ENCODE measurements at regions not wholly inside any gene's neighbourhood (a gene's known extent, or its start where the extent isn't known, plus 50 kb on each side); places are given as distances from the start of the nearest gene placed in this dataset.

- peak; percentile 2 for DNase-seq (ENCODE audit: low read depth)
Observed at GRCh38 chr4:34851411-34851810, 1392.9 kb downstream of the ARAP2 start.

GRCh38 chr4:34854451-34854850 is 1389.9 kb downstream of the ARAP2 start:
- DNase-seq (ENCODE audit: low read depth): no peak

GRCh38 chr4:34861666-34862065 is 1382.6 kb downstream of the ARAP2 start:
- peak; percentile 35 for DNase-seq (ENCODE audit: low read depth)

GRCh38 chr4:34878961-34879360 is 1365.4 kb downstream of the ARAP2 start:
- DNase-seq (ENCODE audit: low read depth): no peak

GRCh38 chr4:34880246-34880645 is 1364.1 kb downstream of the ARAP2 start:
- no peak for DNase-seq (ENCODE audit: low read depth)

- DNase-seq (ENCODE audit: low read depth): no peak
Observed at GRCh38 chr4:34891892-34892291, 1352.4 kb downstream of the ARAP2 start.

GRCh38 chr4:34893382-34893781 is 1350.9 kb downstream of the ARAP2 start:
- DNase-seq (ENCODE audit: low read depth): no peak

GRCh38 chr4:34920032-34920431 is 1324.3 kb downstream of the ARAP2 start:
- no peak for DNase-seq (ENCODE audit: low read depth)

- DNase-seq (ENCODE audit: low read depth): no peak
Observed at GRCh38 chr4:34921391-34921790, 1322.9 kb downstream of the ARAP2 start.

GRCh38 chr4:34922325-34922724 is 1322.0 kb downstream of the ARAP2 start:
- DNase-seq (ENCODE audit: low read depth): no peak

- DNase-seq (ENCODE audit: low read depth): peak; percentile 37
Observed at GRCh38 chr4:34932591-34932990, 1311.7 kb downstream of the ARAP2 start.

GRCh38 chr4:34935739-34936138 is 1308.6 kb downstream of the ARAP2 start:
- peak; percentile 16 for DNase-seq (ENCODE audit: low read depth)

GRCh38 chr4:34939073-34939472 is 1305.2 kb downstream of the ARAP2 start:
- DNase-seq (ENCODE audit: low read depth): no peak

GRCh38 chr4:34943741-34944386 is 1300.5 kb downstream of the ARAP2 start:
- DNase-seq (ENCODE audit: low read depth): no peak

- DNase-seq (ENCODE audit: low read depth): no peak
Observed at GRCh38 chr4:34950926-34951325, 1293.4 kb downstream of the ARAP2 start.

GRCh38 chr4:34953145-34953799 is 1291.0 kb downstream of the ARAP2 start:
- peak; percentile 53 for DNase-seq (ENCODE audit: low read depth)

GRCh38 chr4:34964613-34965012 is 1279.7 kb downstream of the ARAP2 start:
- DNase-seq (ENCODE audit: low read depth): no peak

- peak; percentile 39 for DNase-seq (ENCODE audit: low read depth)
Observed at GRCh38 chr4:34972189-34972588, 1272.1 kb downstream of the ARAP2 start.

GRCh38 chr4:34973650-34974312 is 1270.5 kb downstream of the ARAP2 start:
- no peak for DNase-seq (ENCODE audit: low read depth)

GRCh38 chr4:34974313-34974680 is 1270.0 kb downstream of the ARAP2 start:
- DNase-seq (ENCODE audit: low read depth): no peak

- DNase-seq (ENCODE audit: low read depth): peak; percentile 94
Observed at GRCh38 chr4:35021222-35021621, 1223.1 kb downstream of the ARAP2 start.

- peak; percentile 24 for DNase-seq (ENCODE audit: low read depth)
Observed at GRCh38 chr4:35025152-35025834, 1219.0 kb downstream of the ARAP2 start.
